HCT116 (cell line): ENCODE measurements at regions not wholly inside any gene's neighbourhood (a gene's known extent, or its start where the extent isn't known, plus 50 kb on each side); places are given as distances from the start of the nearest gene placed in this dataset.
A peak's percentile ranks its signal among the peaks of the same experiment; 100 is the strongest.

Source experiments
- CBX3 ChIP-seq: IDR thresholded peaks from 2 replicates; pipeline ENCODE4 v1.6.1; 2012; ENCODE audit warnings: low read depth
- CEBPB ChIP-seq: IDR thresholded peaks from 2 replicates; pipeline ENCODE4 v1.6.1; 2012; ENCODE audit warnings: low read depth
- EZH2 ChIP-seq: fragments of 200-600 bp; sonication (generic); IDR thresholded peaks from 2 replicates; pipeline ENCODE4 v1.6.1; 2017; ENCODE audit warnings: antibody characterized with exemption, mixed run types
- EZH2phosphoT487 ChIP-seq: fragments of 200-600 bp; IDR thresholded peaks from 2 replicates; pipeline ENCODE4 v1.6.1; 2018; ENCODE audit warnings: antibody characterized with exemption, borderline replicate concordance
- FOSL1 ChIP-seq: IDR thresholded peaks from 2 replicates; pipeline ENCODE4 v1.6.1; 2012; ENCODE audit warnings: low read depth
- POLR2A ChIP-seq: IDR thresholded peaks from 2 replicates; pipeline ENCODE4 v1.7.0; 2011; ENCODE audit warnings: borderline replicate concordance; ENCODE audit not compliant: insufficient read depth, insufficient read length; ENCODE audit errors: extremely low read depth
- POLR2AphosphoS5 ChIP-seq: IDR thresholded peaks from 2 replicates; pipeline ENCODE4 v1.6.1; 2011; ENCODE audit warnings: mild to moderate bottlenecking, low read depth, low read length, moderate library complexity
- RAD21 ChIP-seq: IDR thresholded peaks from 2 replicates; pipeline ENCODE4 v1.6.1; 2012; ENCODE audit warnings: low read depth, mild to moderate bottlenecking
- TF ChIP-seq, protein P1 (sequence below), 3 experiments: fragments of 200-600 bp in 1 of 3; sonication (generic) in 1 of 3; IDR thresholded peaks in 2 of 3; conservative IDR thresholded peaks in 1 of 3; 2 replicates each; pipeline ENCODE4 v1.5.1; 2012 to 2017; ENCODE audit warnings: low read depth in 2 of 3, low read length in 2 of 3, antibody characterized with exemption in 1 of 3, borderline replicate concordance in 1 of 3, control low read depth in 1 of 3, mild to moderate bottlenecking in 1 of 3, mixed read lengths in 1 of 3, mixed run types in 1 of 3, moderate library complexity in 1 of 3; ENCODE audit not compliant: insufficient read depth in 1 of 3
- TF ChIP-seq, protein P2 (sequence below): IDR thresholded peaks from 2 replicates; pipeline ENCODE4 v1.6.1; 2012; ENCODE audit warnings: low read depth
- TF ChIP-seq, protein P3 (sequence below): IDR thresholded peaks from 2 replicates; pipeline ENCODE4 v1.6.1; 2012

DNA sequence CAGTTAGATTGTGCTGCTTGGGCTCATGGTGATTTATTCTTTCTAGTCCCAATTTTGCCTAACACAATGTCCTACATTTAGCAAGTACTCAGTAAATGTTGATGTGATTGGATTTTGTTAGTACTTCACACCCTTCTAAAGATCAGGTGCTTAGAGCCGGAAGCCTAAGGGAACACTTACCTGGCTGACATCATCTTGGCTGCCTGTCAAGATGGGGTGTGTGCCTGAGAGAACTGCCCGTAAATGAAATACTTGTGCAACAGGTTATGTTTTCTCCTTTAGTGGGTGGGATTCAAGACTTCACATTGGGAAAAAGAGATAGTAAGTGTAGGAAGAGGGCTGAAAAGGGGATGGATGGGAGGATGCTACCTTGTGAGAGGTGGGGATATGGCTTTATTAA is 75.5 kb upstream of the MACF1 start:
- TF ChIP-seq CBX3 (peak; percentile 88), POLR2AphosphoS5 (peak; percentile 66), POLR2A (no peak), EZH2 (no peak), RAD21 (no peak), EZH2phosphoT487 (no peak), FOSL1 (peak; percentile 25; the same call in 1 of the 2 replicates), CEBPB (peak; percentile 89)
- TF ChIP-seq, protein P1, sequence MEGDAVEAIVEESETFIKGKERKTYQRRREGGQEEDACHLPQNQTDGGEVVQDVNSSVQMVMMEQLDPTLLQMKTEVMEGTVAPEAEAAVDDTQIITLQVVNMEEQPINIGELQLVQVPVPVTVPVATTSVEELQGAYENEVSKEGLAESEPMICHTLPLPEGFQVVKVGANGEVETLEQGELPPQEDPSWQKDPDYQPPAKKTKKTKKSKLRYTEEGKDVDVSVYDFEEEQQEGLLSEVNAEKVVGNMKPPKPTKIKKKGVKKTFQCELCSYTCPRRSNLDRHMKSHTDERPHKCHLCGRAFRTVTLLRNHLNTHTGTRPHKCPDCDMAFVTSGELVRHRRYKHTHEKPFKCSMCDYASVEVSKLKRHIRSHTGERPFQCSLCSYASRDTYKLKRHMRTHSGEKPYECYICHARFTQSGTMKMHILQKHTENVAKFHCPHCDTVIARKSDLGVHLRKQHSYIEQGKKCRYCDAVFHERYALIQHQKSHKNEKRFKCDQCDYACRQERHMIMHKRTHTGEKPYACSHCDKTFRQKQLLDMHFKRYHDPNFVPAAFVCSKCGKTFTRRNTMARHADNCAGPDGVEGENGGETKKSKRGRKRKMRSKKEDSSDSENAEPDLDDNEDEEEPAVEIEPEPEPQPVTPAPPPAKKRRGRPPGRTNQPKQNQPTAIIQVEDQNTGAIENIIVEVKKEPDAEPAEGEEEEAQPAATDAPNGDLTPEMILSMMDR (IDR thresholded peaks at IDR 0.05 in 2 of 3, conservative IDR thresholded peaks at IDR 0.05 in 1 of 3; ENCODE audit: borderline replicate concordance in 1 of 3, insufficient read depth in 1 of 3, low read depth in 2 of 3, low read length in 2 of 3), result no peak
- TF ChIP-seq, protein P2, sequence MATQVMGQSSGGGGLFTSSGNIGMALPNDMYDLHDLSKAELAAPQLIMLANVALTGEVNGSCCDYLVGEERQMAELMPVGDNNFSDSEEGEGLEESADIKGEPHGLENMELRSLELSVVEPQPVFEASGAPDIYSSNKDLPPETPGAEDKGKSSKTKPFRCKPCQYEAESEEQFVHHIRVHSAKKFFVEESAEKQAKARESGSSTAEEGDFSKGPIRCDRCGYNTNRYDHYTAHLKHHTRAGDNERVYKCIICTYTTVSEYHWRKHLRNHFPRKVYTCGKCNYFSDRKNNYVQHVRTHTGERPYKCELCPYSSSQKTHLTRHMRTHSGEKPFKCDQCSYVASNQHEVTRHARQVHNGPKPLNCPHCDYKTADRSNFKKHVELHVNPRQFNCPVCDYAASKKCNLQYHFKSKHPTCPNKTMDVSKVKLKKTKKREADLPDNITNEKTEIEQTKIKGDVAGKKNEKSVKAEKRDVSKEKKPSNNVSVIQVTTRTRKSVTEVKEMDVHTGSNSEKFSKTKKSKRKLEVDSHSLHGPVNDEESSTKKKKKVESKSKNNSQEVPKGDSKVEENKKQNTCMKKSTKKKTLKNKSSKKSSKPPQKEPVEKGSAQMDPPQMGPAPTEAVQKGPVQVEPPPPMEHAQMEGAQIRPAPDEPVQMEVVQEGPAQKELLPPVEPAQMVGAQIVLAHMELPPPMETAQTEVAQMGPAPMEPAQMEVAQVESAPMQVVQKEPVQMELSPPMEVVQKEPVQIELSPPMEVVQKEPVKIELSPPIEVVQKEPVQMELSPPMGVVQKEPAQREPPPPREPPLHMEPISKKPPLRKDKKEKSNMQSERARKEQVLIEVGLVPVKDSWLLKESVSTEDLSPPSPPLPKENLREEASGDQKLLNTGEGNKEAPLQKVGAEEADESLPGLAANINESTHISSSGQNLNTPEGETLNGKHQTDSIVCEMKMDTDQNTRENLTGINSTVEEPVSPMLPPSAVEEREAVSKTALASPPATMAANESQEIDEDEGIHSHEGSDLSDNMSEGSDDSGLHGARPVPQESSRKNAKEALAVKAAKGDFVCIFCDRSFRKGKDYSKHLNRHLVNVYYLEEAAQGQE, result no peak
- TF ChIP-seq, protein P3, sequence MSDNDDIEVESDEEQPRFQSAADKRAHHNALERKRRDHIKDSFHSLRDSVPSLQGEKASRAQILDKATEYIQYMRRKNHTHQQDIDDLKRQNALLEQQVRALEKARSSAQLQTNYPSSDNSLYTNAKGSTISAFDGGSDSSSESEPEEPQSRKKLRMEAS, result peak; percentile 85
